ENCODE measurements at regions not wholly inside any gene's neighbourhood (a gene's known extent, or its start where the extent isn't known, plus 50 kb on each side); places are given as distances from the start of the nearest gene placed in this dataset.

- TF ChIP-seq POLR2A (IDR thresholded peaks at IDR 0.05; ENCODE audit: low read depth, low read length) (no peak), POLR2AphosphoS5 (IDR thresholded peaks at IDR 0.05; ENCODE audit: low read depth, low read length) (no peak)
Observed at GRCh38 chr3:34319881-34320280, 521.5 kb downstream of the PDCD6IP start.
